ENCODE measurements at regions not wholly inside any gene's neighbourhood (a gene's known extent, or its start where the extent isn't known, plus 50 kb on each side); places are given as distances from the start of the nearest gene placed in this dataset.

DNA sequence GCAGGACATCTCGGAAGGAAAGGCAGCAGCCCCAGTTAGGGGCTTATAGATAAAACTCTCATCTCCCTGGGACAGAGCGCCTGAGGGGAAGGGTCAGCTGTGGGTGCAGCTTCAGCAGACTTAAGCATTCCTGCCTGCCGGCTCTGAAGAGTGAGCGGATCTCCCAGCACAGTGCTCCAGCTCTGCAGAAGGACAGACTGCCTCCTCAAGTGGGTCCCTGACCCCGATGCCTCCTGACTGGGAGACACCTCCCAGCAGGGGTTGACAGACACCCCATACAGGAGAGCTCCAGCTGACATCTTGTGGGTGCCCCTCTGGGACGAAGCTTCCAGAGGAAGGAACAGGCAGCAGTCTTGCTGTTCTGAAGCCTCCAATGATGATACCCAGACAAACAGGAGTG lies 117.1 kb upstream of the POT1 start:
- TF ChIP-seq, protein P1, sequence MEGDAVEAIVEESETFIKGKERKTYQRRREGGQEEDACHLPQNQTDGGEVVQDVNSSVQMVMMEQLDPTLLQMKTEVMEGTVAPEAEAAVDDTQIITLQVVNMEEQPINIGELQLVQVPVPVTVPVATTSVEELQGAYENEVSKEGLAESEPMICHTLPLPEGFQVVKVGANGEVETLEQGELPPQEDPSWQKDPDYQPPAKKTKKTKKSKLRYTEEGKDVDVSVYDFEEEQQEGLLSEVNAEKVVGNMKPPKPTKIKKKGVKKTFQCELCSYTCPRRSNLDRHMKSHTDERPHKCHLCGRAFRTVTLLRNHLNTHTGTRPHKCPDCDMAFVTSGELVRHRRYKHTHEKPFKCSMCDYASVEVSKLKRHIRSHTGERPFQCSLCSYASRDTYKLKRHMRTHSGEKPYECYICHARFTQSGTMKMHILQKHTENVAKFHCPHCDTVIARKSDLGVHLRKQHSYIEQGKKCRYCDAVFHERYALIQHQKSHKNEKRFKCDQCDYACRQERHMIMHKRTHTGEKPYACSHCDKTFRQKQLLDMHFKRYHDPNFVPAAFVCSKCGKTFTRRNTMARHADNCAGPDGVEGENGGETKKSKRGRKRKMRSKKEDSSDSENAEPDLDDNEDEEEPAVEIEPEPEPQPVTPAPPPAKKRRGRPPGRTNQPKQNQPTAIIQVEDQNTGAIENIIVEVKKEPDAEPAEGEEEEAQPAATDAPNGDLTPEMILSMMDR (IDR thresholded peaks at IDR 0.05), result no peak
- no peak for TF ChIP-seq POLR2A (IDR thresholded peaks at IDR 0.05)
